Liver (tissue), 8 donors: ENCODE measurements at regions not wholly inside any gene's neighbourhood (a gene's known extent, or its start where the extent isn't known, plus 50 kb on each side); places are given as distances from the start of the nearest gene placed in this dataset.

ENCODE experiments used
- DNase-seq: peaks from one replicate; pipeline ENCODE4 v3.0.0-alpha.2; 2017; ENCODE audit warnings: low spot score
- H3K27ac ChIP-seq, 2 donors: one replicate each; pipeline ENCODE4 v1.7.0; 2013; ENCODE audit warnings: inconsistent platforms in 2 of 2, low read length in 2 of 2, control low read depth in 1 of 2, low read depth in 1 of 2, mild to moderate bottlenecking in 1 of 2
- H3K27me3 ChIP-seq, 4 donors: one replicate each; pipeline versions ENCODE4 v1.6.1 to v1.7.0; 2013; ENCODE audit warnings: low read length in 3 of 4, inconsistent platforms in 1 of 4, mild to moderate bottlenecking in 1 of 4, moderate library complexity in 1 of 4; ENCODE audit not compliant: control insufficient read depth in 4 of 4, insufficient read depth in 4 of 4
- H3K36me3 ChIP-seq, 4 donors: one replicate each; pipeline versions ENCODE4 v1.6.1 to v1.7.0; 2013; ENCODE audit warnings: low read length in 3 of 4, mild to moderate bottlenecking in 3 of 4, low read depth in 1 of 4, moderate library complexity in 1 of 4; ENCODE audit not compliant: control insufficient read depth in 4 of 4, insufficient read depth in 3 of 4
- H3K4me1 ChIP-seq, 4 donors: one replicate each; pipeline versions ENCODE4 v1.6.1 to v1.7.0; 2013; ENCODE audit warnings: low read length in 3 of 4, mild to moderate bottlenecking in 3 of 4, moderate library complexity in 1 of 4; ENCODE audit not compliant: control insufficient read depth in 4 of 4, insufficient read depth in 4 of 4
- H3K4me3 ChIP-seq, 3 donors: one replicate each; pipeline versions ENCODE4 v1.6.1 to v1.7.0; 2013; ENCODE audit warnings: low read length in 3 of 3, control low read depth in 1 of 3, low read depth in 1 of 3, mild to moderate bottlenecking in 1 of 3
- H3K9ac ChIP-seq, 2 donors: one replicate each; pipeline ENCODE4 v1.7.0; 2013; ENCODE audit warnings: low read length in 2 of 2, mild to moderate bottlenecking in 2 of 2, moderate library complexity in 2 of 2, control low read depth in 1 of 2, low read depth in 1 of 2
- H3K9me3 ChIP-seq, 4 donors: one replicate each; pipeline versions ENCODE4 v1.6.1 to v1.7.0; 2013; ENCODE audit warnings: low read length in 3 of 4; ENCODE audit not compliant: control insufficient read depth in 4 of 4
- EGR1 ChIP-seq, 2 donors: IDR thresholded peaks; 2 replicates each; pipeline ENCODE4 v1.6.1; 2016 to 2018; ENCODE audit warnings: antibody characterized with exemption in 2 of 2, low read depth in 2 of 2
- FOXA1 ChIP-seq: IDR thresholded peaks from 2 replicates; pipeline ENCODE4 v1.6.1; 2016; ENCODE audit warnings: antibody characterized with exemption
- FOXA2 ChIP-seq: IDR thresholded peaks from 2 replicates; pipeline ENCODE4 v1.6.1; 2016; ENCODE audit warnings: antibody characterized with exemption
- GABPA ChIP-seq, 2 donors: IDR thresholded peaks in 1 of 2; conservative IDR thresholded peaks in 1 of 2; 2 replicates each; pipeline ENCODE4 v1.6.1; 2016; ENCODE audit warnings: antibody characterized with exemption in 2 of 2, mild to moderate bottlenecking in 1 of 2, moderate library complexity in 1 of 2
- HNF4A ChIP-seq, 2 donors: conservative IDR thresholded peaks; 2 replicates each; pipeline ENCODE4 v1.6.1; 2016; ENCODE audit warnings: antibody characterized with exemption in 2 of 2, mild to moderate bottlenecking in 2 of 2
- HNF4G ChIP-seq: IDR thresholded peaks from 2 replicates; pipeline ENCODE4 v1.6.1; 2016; ENCODE audit warnings: antibody characterized with exemption
- JUND ChIP-seq, 2 donors: IDR thresholded peaks; 2 replicates each; pipeline ENCODE4 v1.6.1; 2016; ENCODE audit warnings: antibody characterized with exemption in 2 of 2
- NR2F2 ChIP-seq: IDR thresholded peaks from 2 replicates; pipeline ENCODE4 v1.6.1; 2016; ENCODE audit warnings: antibody characterized with exemption
- RAD21 ChIP-seq, 2 donors: IDR thresholded peaks; 2 replicates each; pipeline ENCODE4 v1.6.1; 2016; ENCODE audit warnings: antibody characterized with exemption in 2 of 2, mild to moderate bottlenecking in 2 of 2
- RXRA ChIP-seq, 2 donors: IDR thresholded peaks; 2 replicates each; pipeline ENCODE4 v1.6.1; 2017 to 2018; ENCODE audit warnings: antibody characterized with exemption in 2 of 2, mild to moderate bottlenecking in 1 of 2
- SP1 ChIP-seq: IDR thresholded peaks from 2 replicates; pipeline ENCODE4 v1.6.1; 2018; ENCODE audit warnings: antibody characterized with exemption, mild to moderate bottlenecking
- TAF1 ChIP-seq: conservative IDR thresholded peaks from 2 replicates; pipeline ENCODE4 v1.6.1; 2016; ENCODE audit warnings: antibody characterized with exemption, mild to moderate bottlenecking
- YY1 ChIP-seq: IDR thresholded peaks from 2 replicates; pipeline ENCODE4 v1.6.1; 2016; ENCODE audit warnings: antibody characterized with exemption, mild to moderate bottlenecking
- WGBS: extraction: QIAGEN DNeasy Blood & Tissue Kit; methylation state at CpG from one replicate; pipeline ENCODE4 v1.1.7; 2013; 5-methylcytosine and 5-hydroxymethylcytosine counted together
- TF ChIP-seq, protein P1 (sequence below): IDR thresholded peaks from 2 replicates; pipeline ENCODE4 v1.6.1; 2016; ENCODE audit warnings: antibody characterized with exemption, mild to moderate bottlenecking
- TF ChIP-seq, protein P2 (sequence below): IDR thresholded peaks from 2 replicates; pipeline ENCODE4 v1.6.1; 2016; ENCODE audit warnings: antibody characterized with exemption
- TF ChIP-seq, protein P3 (sequence below): IDR thresholded peaks from 2 replicates; pipeline ENCODE4 v1.6.1; 2016; ENCODE audit warnings: antibody characterized with exemption
- TF ChIP-seq, protein P4 (sequence below): IDR thresholded peaks from 2 replicates; pipeline ENCODE4 v1.6.1; 2016; ENCODE audit warnings: antibody characterized with exemption
- TF ChIP-seq, protein P5 (sequence below): fragments of 150-350 bp; IDR thresholded peaks from 2 replicates; pipeline ENCODE4 v1.5.1; 2017; ENCODE audit warnings: improper control_type of control experiment, low read depth, low read length; ENCODE audit not compliant: missing input control
- donor health status: healthy.
- donor health status: healthy.
- donor health status: healthy.
- donor health status: healthy.
- donor health status: healthy.

DNA sequence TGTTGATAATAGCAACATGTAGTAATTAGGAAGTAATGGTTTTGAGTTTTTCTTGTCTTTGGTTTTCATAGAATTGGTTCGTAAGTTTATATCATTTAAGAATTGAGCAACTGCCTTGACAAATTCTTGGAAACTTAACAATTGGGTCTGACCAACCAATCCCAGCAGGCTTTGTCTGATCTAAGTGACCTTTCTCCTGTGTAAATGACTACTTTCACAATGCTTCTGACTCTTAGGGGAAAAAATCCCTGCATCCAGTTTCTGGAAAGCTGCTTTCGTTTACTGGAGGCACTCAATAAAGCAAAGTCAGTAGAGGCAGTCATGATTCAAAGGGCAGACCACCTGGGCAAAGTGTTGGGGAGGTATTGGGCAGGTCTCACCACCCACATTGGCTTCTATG, 303.6 kb upstream of the FAM78B start (continued):
- TF ChIP-seq, protein P1, sequence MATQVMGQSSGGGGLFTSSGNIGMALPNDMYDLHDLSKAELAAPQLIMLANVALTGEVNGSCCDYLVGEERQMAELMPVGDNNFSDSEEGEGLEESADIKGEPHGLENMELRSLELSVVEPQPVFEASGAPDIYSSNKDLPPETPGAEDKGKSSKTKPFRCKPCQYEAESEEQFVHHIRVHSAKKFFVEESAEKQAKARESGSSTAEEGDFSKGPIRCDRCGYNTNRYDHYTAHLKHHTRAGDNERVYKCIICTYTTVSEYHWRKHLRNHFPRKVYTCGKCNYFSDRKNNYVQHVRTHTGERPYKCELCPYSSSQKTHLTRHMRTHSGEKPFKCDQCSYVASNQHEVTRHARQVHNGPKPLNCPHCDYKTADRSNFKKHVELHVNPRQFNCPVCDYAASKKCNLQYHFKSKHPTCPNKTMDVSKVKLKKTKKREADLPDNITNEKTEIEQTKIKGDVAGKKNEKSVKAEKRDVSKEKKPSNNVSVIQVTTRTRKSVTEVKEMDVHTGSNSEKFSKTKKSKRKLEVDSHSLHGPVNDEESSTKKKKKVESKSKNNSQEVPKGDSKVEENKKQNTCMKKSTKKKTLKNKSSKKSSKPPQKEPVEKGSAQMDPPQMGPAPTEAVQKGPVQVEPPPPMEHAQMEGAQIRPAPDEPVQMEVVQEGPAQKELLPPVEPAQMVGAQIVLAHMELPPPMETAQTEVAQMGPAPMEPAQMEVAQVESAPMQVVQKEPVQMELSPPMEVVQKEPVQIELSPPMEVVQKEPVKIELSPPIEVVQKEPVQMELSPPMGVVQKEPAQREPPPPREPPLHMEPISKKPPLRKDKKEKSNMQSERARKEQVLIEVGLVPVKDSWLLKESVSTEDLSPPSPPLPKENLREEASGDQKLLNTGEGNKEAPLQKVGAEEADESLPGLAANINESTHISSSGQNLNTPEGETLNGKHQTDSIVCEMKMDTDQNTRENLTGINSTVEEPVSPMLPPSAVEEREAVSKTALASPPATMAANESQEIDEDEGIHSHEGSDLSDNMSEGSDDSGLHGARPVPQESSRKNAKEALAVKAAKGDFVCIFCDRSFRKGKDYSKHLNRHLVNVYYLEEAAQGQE = no peak
- TF ChIP-seq, protein P2, sequence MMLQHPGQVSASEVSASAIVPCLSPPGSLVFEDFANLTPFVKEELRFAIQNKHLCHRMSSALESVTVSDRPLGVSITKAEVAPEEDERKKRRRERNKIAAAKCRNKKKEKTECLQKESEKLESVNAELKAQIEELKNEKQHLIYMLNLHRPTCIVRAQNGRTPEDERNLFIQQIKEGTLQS = no peak
- no peak for TF ChIP-seq TAF1

DNA sequence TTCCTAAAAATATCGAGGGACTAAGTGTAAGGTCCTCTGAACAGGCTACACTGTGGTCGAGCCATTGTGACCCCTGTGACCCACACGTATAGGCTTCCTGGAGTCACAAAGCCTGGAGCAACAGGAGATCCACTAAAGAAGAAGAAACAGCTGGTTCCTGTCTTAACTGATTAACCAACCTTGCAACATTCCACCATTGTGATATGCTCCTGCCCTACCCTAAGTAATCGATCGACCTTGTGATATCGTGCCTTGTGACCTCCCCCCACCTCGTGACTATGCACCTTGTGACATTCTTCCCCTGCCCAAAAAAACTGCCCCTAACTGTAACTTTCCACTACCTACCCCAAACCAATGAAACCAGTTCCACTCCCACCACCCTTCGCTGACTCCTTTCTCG, 304.6 kb upstream of the FAM78B start:
- DNase-seq = no peak
- WGBS = 77% methylated on average over 9 of the region's 9 CpGs
- TF ChIP-seq RAD21 (IDR thresholded peaks at IDR 0.05) = no peak
- TF ChIP-seq, protein P1 = no peak
- TF ChIP-seq GABPA (IDR thresholded peaks at IDR 0.05 in 1 of 2, conservative IDR thresholded peaks at IDR 0.05 in 1 of 2) = no peak
- TF ChIP-seq SP1 = no peak
- TF ChIP-seq, protein P3, sequence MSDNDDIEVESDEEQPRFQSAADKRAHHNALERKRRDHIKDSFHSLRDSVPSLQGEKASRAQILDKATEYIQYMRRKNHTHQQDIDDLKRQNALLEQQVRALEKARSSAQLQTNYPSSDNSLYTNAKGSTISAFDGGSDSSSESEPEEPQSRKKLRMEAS = no peak
- no peak for TF ChIP-seq NR2F2
- TF ChIP-seq, protein P2 = no peak
- TF ChIP-seq FOXA1 = no peak
- TF ChIP-seq YY1 = no peak
- TF ChIP-seq EGR1 (IDR thresholded peaks at IDR 0.05; ENCODE audit: low read depth in 2 of 2) = no peak
- no peak for TF ChIP-seq RXRA (IDR thresholded peaks at IDR 0.05)
- TF ChIP-seq JUND (IDR thresholded peaks at IDR 0.05) = no peak
- TF ChIP-seq, protein P4, sequence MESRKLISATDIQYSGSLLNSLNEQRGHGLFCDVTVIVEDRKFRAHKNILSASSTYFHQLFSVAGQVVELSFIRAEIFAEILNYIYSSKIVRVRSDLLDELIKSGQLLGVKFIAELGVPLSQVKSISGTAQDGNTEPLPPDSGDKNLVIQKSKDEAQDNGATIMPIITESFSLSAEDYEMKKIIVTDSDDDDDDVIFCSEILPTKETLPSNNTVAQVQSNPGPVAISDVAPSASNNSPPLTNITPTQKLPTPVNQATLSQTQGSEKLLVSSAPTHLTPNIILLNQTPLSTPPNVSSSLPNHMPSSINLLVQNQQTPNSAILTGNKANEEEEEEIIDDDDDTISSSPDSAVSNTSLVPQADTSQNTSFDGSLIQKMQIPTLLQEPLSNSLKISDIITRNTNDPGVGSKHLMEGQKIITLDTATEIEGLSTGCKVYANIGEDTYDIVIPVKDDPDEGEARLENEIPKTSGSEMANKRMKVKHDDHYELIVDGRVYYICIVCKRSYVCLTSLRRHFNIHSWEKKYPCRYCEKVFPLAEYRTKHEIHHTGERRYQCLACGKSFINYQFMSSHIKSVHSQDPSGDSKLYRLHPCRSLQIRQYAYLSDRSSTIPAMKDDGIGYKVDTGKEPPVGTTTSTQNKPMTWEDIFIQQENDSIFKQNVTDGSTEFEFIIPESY = no peak
- TF ChIP-seq FOXA2 = no peak
- TF ChIP-seq, protein P5, sequence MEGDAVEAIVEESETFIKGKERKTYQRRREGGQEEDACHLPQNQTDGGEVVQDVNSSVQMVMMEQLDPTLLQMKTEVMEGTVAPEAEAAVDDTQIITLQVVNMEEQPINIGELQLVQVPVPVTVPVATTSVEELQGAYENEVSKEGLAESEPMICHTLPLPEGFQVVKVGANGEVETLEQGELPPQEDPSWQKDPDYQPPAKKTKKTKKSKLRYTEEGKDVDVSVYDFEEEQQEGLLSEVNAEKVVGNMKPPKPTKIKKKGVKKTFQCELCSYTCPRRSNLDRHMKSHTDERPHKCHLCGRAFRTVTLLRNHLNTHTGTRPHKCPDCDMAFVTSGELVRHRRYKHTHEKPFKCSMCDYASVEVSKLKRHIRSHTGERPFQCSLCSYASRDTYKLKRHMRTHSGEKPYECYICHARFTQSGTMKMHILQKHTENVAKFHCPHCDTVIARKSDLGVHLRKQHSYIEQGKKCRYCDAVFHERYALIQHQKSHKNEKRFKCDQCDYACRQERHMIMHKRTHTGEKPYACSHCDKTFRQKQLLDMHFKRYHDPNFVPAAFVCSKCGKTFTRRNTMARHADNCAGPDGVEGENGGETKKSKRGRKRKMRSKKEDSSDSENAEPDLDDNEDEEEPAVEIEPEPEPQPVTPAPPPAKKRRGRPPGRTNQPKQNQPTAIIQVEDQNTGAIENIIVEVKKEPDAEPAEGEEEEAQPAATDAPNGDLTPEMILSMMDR = no peak
- TF ChIP-seq HNF4A (conservative IDR thresholded peaks at IDR 0.05) = no peak
- TF ChIP-seq HNF4G = no peak
- TF ChIP-seq TAF1 = no peak
- peaks cover 0 to 9% (median under 1%) of the 10 kb centered on the region in 4 donors for H3K4me1 ChIP-seq
- H3K9ac ChIP-seq = no peak overlapping the region
- H3K4me3 ChIP-seq = no peak overlapping the region
- H3K36me3 ChIP-seq = no peaks in the 10 kb centered on the region
- no peak overlapping the region for H3K27ac ChIP-seq
- no peaks in the 10 kb centered on the region for H3K27me3 ChIP-seq
- H3K9me3 ChIP-seq = no peaks in the 10 kb centered on the region
